Naive B cell (primary cell): ENCODE measurements at regions not wholly inside any gene's neighbourhood (a gene's known extent, or its start where the extent isn't known, plus 50 kb on each side); places are given as distances from the start of the nearest gene placed in this dataset.

Experiments used
- ATAC-seq, 2 donors: fragments of 150-1000 bp; cut with Tn5 transposase; 2 replicates each; pipeline ENCODE4 v1.10.0; 2021; ENCODE audit warnings: low read depth in 2 of 2, mild to moderate bottlenecking in 2 of 2, moderate library complexity in 2 of 2
- DNase-seq: peaks from one replicate; pipeline ENCODE4 v3.0.0; 2022
- H3K27ac Mint-ChIP-seq, 6 donors: one replicate each; pipeline ENCODE4 v1.8.0; 2020 to 2022; ENCODE audit warnings: mild to moderate bottlenecking in 6 of 6, mixed read lengths in 6 of 6, moderate library complexity in 5 of 6, inconsistent platforms in 2 of 6
- H3K27me3 Mint-ChIP-seq, 3 donors: one replicate each; pipeline ENCODE4 v1.8.0; 2021 to 2022; ENCODE audit warnings: mixed read lengths in 3 of 3, mild to moderate bottlenecking in 1 of 3
- H3K36me3 Mint-ChIP-seq, 2 donors: one replicate each; pipeline ENCODE4 v1.8.0; 2020 to 2022; ENCODE audit warnings: mixed read lengths in 2 of 2, inconsistent platforms in 1 of 2, mild to moderate bottlenecking in 1 of 2
- H3K4me1 Mint-ChIP-seq, 3 donors: one replicate each; pipeline ENCODE4 v1.8.0; 2020 to 2022; ENCODE audit warnings: mixed read lengths in 3 of 3, inconsistent platforms in 1 of 3, mild to moderate bottlenecking in 1 of 3, moderate library complexity in 1 of 3
- H3K4me3 Mint-ChIP-seq, 8 donors: one replicate each; pipeline ENCODE4 v1.8.0; 2020 to 2022; ENCODE audit warnings: mild to moderate bottlenecking in 8 of 8, mixed read lengths in 8 of 8, moderate library complexity in 8 of 8, inconsistent platforms in 2 of 8
- H3K9me3 Mint-ChIP-seq, 7 donors: one replicate each; pipeline ENCODE4 v1.8.0; 2020 to 2022; ENCODE audit warnings: mixed read lengths in 7 of 7, mild to moderate bottlenecking in 5 of 7, inconsistent platforms in 2 of 7, moderate library complexity in 1 of 7

DNA sequence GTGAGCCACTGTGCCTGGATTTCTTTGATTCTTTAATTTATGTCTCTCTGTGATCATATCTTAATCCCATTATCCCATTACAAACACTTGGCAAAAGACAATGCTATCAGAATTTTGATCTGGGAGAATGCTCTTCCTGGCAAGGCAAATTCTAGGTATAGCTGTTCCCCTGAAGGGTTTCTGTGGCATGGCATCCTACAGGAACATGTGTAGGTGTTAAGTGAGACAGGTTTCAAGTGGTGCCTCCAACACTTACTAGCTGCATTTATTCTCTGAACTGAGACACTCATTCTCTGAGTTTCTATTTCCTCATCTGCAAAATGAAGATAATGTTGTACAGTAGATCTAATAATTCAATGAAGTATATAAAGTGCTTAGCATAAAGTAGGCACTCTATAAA is 87.1 kb upstream of the CTTNBP2 start:
- no peaks in the 10 kb centered on the region for H3K4me1 Mint-ChIP-seq
- ATAC-seq (no peak), DNase-seq (no peak)
- no peaks in the 10 kb centered on the region for H3K9me3 Mint-ChIP-seq
- peaks cover 0 to 6% (median 4%) of the 10 kb centered on the region in 3 donors for H3K27me3 Mint-ChIP-seq
- H3K27ac Mint-ChIP-seq, result no peak overlapping the region
- H3K4me3 Mint-ChIP-seq, result no peak overlapping the region
- H3K36me3 Mint-ChIP-seq, result no peaks in the 10 kb centered on the region

DNA sequence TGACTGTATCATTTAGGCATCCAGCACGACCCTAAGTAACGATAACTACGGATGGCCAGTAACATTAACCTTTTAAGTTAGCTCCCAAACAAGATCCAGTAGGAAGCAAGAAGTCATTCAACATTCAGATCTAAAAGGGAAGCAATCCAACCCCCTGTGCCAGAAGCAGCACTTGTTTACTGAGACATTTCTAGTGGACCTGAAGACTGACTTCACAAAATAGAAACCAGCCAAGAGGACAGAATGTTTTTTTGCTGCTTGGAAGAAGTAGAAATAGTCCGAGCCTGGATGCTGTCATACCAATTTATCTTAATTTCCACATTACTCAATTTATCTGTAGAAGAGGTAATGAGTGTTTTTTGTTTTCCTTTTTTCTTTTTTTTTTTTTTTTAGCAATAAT is 88.0 kb upstream of the CTTNBP2 start:
- DNase-seq, result no peak
- peaks cover 0 to 6% (median 4%) of the 10 kb centered on the region in 3 donors for H3K27me3 Mint-ChIP-seq
- H3K4me3 Mint-ChIP-seq, result no peak overlapping the region
- ATAC-seq, result no peak
- H3K9me3 Mint-ChIP-seq, result peaks cover 0 to 2% (median 0%) of the 10 kb centered on the region in 7 donors
- no peaks in the 10 kb centered on the region for H3K36me3 Mint-ChIP-seq
- H3K4me1 Mint-ChIP-seq, result no peaks in the 10 kb centered on the region
- H3K27ac Mint-ChIP-seq, result no peak overlapping the region

DNA sequence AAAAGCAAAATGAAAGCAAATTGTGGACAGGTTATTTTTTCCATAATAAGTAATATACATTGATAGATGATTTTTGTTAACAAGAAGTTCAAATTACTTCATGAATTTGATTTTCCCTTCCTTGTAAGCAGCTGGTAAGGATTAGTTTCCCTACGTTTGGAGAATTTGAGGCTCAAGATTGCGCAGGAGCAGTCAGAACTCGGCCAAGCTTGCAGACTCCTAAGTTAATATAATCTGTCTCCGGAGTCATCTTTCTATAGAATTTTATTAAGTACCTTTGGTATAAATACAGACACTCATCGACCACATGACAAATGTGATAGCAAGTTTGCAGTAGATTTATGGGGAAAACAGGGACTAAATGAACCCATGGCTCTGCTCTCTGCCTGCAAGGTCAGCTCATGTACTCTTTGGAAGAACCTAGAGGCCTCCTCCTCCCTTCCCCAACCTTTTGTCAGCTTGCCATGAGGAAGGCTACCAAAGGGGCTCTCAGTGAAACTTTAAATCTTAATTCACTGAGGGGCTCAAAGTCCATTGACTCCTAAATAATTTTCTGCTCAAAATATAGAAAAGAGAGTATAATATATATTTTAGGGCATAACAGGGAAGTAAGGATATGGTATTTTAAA is 89.2 kb upstream of the CTTNBP2 start:
- DNase-seq, result no peak
- no peak for ATAC-seq
- peaks cover 0 to 6% (median 0%) of the 10 kb centered on the region in 3 donors for H3K27me3 Mint-ChIP-seq
- H3K9me3 Mint-ChIP-seq, result peaks cover 0 to 9% (median 2%) of the 10 kb centered on the region in 7 donors
- no peaks in the 10 kb centered on the region for H3K4me1 Mint-ChIP-seq
- H3K4me3 Mint-ChIP-seq, result no peak overlapping the region
- H3K27ac Mint-ChIP-seq, result no peak overlapping the region
- H3K36me3 Mint-ChIP-seq, result no peaks in the 10 kb centered on the region

DNA sequence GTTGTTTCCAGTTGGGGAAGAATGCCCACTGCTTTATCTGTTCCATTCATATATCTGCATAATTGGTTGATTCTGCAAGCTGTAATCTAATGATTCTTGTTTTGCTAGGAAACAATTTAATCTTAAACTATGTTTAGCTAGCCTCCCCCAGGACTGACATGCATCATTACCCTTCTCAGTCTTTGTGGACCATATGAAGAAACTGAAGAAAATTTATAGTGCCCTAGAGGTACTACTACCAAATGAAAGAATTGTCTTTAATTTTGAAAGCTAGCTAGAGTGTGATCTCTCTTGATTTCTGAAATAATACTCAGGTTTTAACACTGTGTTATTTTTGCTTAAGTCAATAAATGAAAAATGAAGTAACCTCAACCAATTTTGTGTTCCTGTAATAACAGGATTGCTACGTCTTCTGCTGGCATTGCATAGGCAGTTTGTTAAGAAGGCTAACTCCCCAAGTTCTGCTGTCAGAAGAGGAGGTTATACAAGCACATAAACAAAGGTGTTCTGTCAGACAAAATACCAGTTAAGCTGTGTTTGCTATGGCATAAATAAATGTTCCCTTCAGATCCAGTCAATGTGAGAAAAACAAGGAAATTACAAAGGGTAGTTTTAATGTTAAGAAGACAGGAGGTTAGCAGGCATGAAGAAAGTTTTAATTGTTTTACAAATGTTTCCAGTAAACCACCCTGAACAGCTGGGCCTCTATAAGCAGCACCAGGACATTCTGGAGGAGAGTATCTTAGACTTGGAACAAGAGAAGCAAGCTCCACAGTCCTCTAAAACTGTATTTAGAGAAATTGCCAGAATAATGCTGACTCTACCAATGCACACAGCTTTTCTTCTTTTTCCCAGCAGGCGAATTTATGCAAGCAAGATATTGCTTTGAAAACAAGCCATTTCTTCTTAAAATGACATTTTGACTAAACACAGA is 90.3 kb upstream of the CTTNBP2 start:
- DNase-seq, result no peak
- H3K9me3 Mint-ChIP-seq, result peaks cover 0 to 9% (median 5%) of the 10 kb centered on the region in 7 donors
- H3K27ac Mint-ChIP-seq, result no peak overlapping the region
- no peaks in the 10 kb centered on the region for H3K4me1 Mint-ChIP-seq
- peaks cover 0 to 6% (median 0%) of the 10 kb centered on the region in 3 donors for H3K27me3 Mint-ChIP-seq
- no peak for ATAC-seq
- no peak overlapping the region for H3K4me3 Mint-ChIP-seq
- no peaks in the 10 kb centered on the region for H3K36me3 Mint-ChIP-seq

DNA sequence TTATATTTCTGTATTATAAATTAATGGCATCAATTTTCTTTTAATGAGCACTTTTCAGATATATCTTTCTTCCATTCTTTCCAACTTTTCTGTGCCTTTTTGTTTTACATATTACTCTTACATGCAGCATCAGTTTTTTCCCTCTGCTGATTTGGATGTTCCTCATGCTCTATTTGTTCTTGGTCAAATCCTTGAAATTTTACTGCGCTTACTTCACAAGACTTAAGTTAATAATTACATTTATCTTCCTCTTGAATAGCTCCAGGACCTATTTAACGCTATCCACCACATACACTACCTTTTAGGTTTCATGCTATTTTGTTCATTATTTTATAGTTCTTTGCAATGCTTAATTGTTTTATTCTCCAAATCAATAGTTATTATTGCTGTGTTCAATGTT is 97.6 kb upstream of the CTTNBP2 start:
- Mint-ChIP-seq H3K4me3 (no peak overlapping the region), H3K27me3 (no peaks in the 10 kb centered on the region), H3K4me1 (no peaks in the 10 kb centered on the region), H3K36me3 (no peaks in the 10 kb centered on the region), H3K9me3 (peaks cover 3 to 11% (median 9%) of the 10 kb centered on the region in 7 donors), H3K27ac (no peak overlapping the region)
- ATAC-seq, result no peak
- no peak for DNase-seq

DNA sequence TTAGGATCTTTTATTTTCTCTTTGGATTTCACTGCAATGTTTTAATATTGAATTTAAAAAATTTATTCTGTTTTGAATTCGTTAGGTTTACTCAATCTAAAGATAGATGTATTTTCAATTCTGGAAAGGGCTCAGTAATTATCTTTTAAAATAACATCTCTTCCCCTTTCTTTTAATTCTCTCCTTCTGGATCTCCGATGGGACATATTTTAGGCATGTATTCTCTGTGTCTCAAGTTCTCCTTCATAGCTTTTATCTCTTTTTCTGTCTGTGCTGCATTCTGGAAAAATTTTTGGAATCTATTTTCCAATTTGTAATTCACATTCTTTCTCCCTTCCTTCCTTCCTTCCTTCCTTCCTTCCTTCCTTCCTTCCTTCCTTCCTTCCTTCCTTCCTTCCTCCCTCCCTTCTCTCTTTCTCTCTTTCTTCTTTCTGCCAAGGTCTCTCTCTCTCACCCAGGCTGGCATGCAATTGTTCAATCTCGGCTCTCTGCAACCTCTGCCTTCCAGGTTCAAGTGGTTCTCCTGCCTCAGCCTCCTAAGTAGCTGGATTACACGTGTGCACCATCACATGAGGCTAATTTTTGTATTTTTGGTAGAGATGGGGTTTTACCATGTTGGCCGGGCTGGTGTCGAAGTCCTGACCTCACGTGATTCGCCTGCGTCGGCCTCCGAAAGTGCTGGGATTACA is 98.5 kb upstream of the CTTNBP2 start:
- Mint-ChIP-seq H3K27me3 (no peaks in the 10 kb centered on the region), H3K27ac (no peak overlapping the region), H3K9me3 (peaks cover 2 to 10% (median 6%) of the 10 kb centered on the region in 7 donors), H3K4me1 (no peaks in the 10 kb centered on the region), H3K36me3 (no peaks in the 10 kb centered on the region), H3K4me3 (no peak overlapping the region)
- ATAC-seq (no peak), DNase-seq (no peak)

DNA sequence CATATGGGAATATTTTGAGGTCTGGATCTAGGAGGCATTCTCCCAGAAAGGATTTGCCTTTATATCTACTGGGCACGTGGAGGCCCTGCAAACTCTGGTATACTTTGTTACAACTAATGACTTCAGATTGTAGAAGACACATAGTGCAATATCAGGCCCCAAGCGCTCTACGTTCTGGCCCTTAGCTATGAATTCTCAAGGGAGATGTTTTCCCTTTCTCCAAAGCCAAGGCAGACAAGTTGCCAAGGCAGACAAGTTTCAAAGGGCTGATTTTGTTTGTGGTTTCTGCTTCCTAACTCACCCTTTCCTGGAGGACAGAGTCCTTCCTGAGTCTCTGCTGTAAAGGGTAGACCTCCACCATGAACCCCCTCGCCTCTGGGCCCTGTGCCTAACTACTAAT is 99.4 kb upstream of the CTTNBP2 start:
- Mint-ChIP-seq H3K27me3 (no peaks in the 10 kb centered on the region), H3K36me3 (no peaks in the 10 kb centered on the region), H3K27ac (no peak overlapping the region), H3K9me3 (peaks cover 0 to 7% (median 6%) of the 10 kb centered on the region in 7 donors), H3K4me3 (no peak overlapping the region), H3K4me1 (no peaks in the 10 kb centered on the region)
- ATAC-seq (no peak), DNase-seq (no peak)

DNA sequence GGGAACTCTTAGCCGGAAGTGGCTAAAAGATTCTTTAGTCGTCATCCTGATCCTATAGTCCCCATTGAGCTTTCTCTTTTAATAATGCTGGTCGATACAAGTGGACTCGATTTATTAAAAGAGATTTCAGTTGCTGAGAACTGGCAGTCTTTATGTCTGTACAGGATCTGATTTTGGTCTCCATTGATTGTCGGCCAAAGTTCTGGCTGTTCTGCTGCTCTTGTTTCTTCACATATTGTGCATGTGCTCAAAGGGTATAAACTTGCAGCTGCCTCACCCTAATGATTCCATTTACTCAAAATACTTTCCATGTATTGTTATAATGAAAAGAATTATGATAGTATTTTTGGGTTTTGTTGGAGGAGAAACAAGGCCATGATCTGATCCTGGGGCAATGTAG is 100.7 kb upstream of the CTTNBP2 start:
- no peaks in the 10 kb centered on the region for H3K27me3 Mint-ChIP-seq
- no peaks in the 10 kb centered on the region for H3K4me1 Mint-ChIP-seq
- ATAC-seq (no peak), DNase-seq (no peak)
- H3K9me3 Mint-ChIP-seq, result peaks cover 0 to 7% (median 4%) of the 10 kb centered on the region in 7 donors
- H3K4me3 Mint-ChIP-seq, result no peak overlapping the region
- H3K36me3 Mint-ChIP-seq, result no peaks in the 10 kb centered on the region
- H3K27ac Mint-ChIP-seq, result no peak overlapping the region

DNA sequence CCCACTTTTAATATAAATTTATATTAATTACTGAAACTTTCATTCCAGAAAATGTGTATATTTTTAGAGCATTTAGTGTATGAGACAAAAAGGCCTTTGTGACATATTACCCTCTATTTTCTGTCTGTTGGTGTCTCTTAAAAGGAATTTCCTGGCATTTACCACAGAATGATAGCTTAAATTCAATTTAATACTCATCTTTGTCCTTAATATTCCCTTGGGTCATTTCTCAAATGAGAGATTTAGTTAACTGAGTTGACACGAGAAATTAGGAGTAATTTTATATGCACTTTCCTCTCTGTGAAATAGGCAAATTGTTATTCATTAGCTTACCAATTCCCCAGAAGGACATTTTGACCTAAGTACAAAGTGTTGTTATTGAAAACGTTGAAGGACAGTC is 101.7 kb upstream of the CTTNBP2 start:
- ATAC-seq, result no peak
- Mint-ChIP-seq H3K9me3 (peaks cover 0 to 7% (median 4%) of the 10 kb centered on the region in 7 donors), H3K36me3 (no peaks in the 10 kb centered on the region), H3K4me1 (no peaks in the 10 kb centered on the region), H3K27me3 (no peaks in the 10 kb centered on the region), H3K27ac (no peak overlapping the region), H3K4me3 (no peak overlapping the region)
- DNase-seq, result no peak

DNA sequence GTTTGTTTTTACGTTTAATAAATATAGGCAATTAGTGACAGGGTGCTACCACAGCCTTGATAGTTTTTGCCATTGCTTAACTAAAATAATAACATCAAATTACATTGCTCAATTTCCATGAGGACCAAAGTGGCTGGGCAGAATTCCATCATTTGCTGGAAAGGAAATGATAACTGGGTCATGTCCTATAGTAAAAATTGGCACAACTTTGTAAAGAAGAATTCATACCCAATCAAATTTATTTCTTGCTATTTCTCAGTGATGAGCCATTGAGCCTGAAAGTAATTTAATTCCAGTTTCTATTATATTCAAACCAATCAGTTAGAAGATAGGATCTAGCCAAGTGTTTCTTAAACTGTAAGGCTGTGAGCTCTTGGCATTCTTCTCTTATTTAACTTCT is 102.2 kb upstream of the CTTNBP2 start:
- H3K9me3 Mint-ChIP-seq, result peaks cover 0 to 10% (median 4%) of the 10 kb centered on the region in 7 donors
- H3K27me3 Mint-ChIP-seq, result peaks cover 0 to 3% (median 0%) of the 10 kb centered on the region in 3 donors
- ATAC-seq, result no peak
- H3K27ac Mint-ChIP-seq, result no peak overlapping the region
- DNase-seq, result no peak
- no peaks in the 10 kb centered on the region for H3K4me1 Mint-ChIP-seq
- H3K36me3 Mint-ChIP-seq, result no peaks in the 10 kb centered on the region
- no peak overlapping the region for H3K4me3 Mint-ChIP-seq

DNA sequence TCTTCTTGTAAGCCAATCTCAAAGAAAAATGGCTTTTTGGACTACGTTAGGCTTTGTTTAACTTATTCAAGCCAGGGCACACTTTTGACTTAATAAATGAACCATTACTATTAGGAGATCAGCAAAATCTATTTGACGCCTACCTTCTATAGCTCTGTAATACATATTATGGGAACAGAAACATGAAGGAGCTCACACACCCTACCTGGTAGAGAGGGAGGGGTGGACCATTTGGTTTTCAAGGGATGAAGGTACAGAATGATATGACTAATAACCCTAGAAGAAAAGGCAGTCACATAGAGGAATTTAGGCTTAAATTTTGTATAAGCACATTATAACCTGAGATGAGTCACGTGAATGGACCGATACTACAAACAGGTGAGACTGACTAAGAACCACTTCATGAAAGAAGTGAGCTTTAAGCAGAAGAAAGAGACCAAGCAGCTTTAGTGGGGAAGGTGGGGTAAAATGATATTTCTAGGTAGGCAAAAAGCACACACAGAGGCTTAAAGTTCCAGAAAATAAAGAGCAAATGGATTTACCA is 106.8 kb upstream of the CTTNBP2 start:
- Mint-ChIP-seq H3K27me3 (peaks cover 0 to 3% (median 0%) of the 10 kb centered on the region in 3 donors), H3K4me1 (no peaks in the 10 kb centered on the region), H3K4me3 (no peak overlapping the region), H3K27ac (no peak overlapping the region), H3K36me3 (no peaks in the 10 kb centered on the region), H3K9me3 (peaks cover 0 to 10% (median 4%) of the 10 kb centered on the region in 7 donors)
- DNase-seq (no peak), ATAC-seq (no peak)

DNA sequence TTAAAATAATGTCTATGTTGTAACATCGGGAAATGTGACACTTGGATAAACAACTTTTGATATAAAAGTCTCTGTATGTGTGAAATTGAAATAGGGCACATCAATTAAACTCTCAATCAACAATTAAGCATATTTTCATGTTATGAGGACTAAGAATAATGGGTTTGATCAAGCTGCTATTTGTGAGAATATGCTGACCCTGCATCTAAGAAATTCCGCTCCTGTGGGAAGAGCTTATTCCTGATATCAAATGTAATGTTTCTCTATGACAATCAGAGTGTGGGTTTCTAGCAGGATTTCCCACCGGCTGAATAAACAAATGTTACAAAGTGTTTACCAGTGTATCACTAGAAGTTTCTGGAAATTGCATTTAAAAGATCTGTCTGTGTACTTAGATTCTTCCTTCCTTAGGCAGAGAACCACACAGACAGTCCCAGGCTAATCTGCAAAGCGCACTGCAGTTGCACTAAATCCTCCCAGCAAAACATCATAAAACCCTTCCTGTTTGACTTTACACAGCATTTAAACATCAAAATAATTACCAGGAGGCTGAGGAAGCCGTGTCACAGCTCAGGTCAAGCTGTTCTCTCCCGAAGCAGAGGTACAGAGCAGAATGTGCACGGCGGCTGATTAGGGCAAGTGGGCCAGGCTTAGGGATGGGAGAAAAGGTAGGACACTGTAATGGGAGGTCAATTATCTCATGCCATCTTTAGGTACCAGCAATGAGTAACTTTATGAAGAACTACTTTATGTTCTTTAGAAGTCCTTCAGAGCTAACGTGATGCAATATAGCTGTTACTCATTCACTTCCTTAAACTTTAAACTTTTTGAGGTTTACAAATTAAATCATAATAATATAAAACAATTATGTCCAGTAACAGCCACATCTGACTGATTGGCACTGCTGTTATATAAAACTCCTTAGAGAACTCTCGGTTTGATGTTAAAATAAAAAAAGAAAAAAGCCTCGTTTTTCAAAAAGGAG is 109.1 kb upstream of the CTTNBP2 start:
- Mint-ChIP-seq H3K4me1 (no peaks in the 10 kb centered on the region), H3K27ac (no peak overlapping the region), H3K36me3 (no peaks in the 10 kb centered on the region), H3K27me3 (peaks cover 0 to 3% (median 0%) of the 10 kb centered on the region in 3 donors), H3K9me3 (peaks cover under 1 to 10% (median 4%) of the 10 kb centered on the region in 7 donors), H3K4me3 (no peak overlapping the region)
- DNase-seq (no peak), ATAC-seq (no peak)
